ENCODE measurements at regions not wholly inside any gene's neighbourhood (a gene's known extent, or its start where the extent isn't known, plus 50 kb on each side); places are given as distances from the start of the nearest gene placed in this dataset.

- Histone ChIP-seq H3K9me3 (no peaks in the 10 kb centered on the region), H3K4me1 (peaks cover 0 to 18% of the 10 kb centered on the region in 2 donors), H3K36me3 (no peaks in the 10 kb centered on the region), H3K27me3 (no peaks in the 10 kb centered on the region), H3K4me3 (peak overlapping the region in 1 of 4 donors; percentile 30), H3K27ac (no peak overlapping the region)
- in situ Hi-C loops (cut with MboI; ENCODE audit: low sequenced_read_pairs in 4 of 4) (no loop called here), intact Hi-C loops (cut with DNase I; ENCODE audit: low total_unique reads) (no loop called here)
- no peak for DNase-seq
- ATAC-seq = no peak
- no peak for TF ChIP-seq POLR2A (IDR thresholded peaks at IDR 0.05)
- TF ChIP-seq, protein P1, sequence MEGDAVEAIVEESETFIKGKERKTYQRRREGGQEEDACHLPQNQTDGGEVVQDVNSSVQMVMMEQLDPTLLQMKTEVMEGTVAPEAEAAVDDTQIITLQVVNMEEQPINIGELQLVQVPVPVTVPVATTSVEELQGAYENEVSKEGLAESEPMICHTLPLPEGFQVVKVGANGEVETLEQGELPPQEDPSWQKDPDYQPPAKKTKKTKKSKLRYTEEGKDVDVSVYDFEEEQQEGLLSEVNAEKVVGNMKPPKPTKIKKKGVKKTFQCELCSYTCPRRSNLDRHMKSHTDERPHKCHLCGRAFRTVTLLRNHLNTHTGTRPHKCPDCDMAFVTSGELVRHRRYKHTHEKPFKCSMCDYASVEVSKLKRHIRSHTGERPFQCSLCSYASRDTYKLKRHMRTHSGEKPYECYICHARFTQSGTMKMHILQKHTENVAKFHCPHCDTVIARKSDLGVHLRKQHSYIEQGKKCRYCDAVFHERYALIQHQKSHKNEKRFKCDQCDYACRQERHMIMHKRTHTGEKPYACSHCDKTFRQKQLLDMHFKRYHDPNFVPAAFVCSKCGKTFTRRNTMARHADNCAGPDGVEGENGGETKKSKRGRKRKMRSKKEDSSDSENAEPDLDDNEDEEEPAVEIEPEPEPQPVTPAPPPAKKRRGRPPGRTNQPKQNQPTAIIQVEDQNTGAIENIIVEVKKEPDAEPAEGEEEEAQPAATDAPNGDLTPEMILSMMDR (IDR thresholded peaks at IDR 0.05 in 4 of 5, conservative IDR thresholded peaks at IDR 0.05 in 1 of 5) = no peak
Measured at GRCh38 chr5:124260921-124261515, 485.4 kb downstream of the ZNF608 start.

- intact Hi-C loops (cut with DNase I; ENCODE audit: low total_unique reads) = no loop called here
- no peak for DNase-seq
- ATAC-seq = no peak
Measured at GRCh38 chr5:124259017-124259416, 487.4 kb downstream of the ZNF608 start.

GRCh38 chr5:124257048-124257447 is 489.4 kb downstream of the ZNF608 start:
- in situ Hi-C loops (cut with MboI; ENCODE audit: low sequenced_read_pairs in 4 of 4) = no loop called here
- DNase-seq = no peak
- H3K9me3 ChIP-seq = no peaks in the 10 kb centered on the region
- ATAC-seq = no peak
- no peaks in the 10 kb centered on the region for H3K27me3 ChIP-seq
- H3K4me3 ChIP-seq = no peak overlapping the region
- TF ChIP-seq, protein P1 (IDR thresholded peaks at IDR 0.05 in 4 of 5, conservative IDR thresholded peaks at IDR 0.05 in 1 of 5) = no peak
- TF ChIP-seq POLR2A (IDR thresholded peaks at IDR 0.05) = no peak
- H3K27ac ChIP-seq = no peak overlapping the region
- peaks cover 3 to 6% of the 10 kb centered on the region in 2 donors for H3K4me1 ChIP-seq
- intact Hi-C loops (cut with DNase I; ENCODE audit: low total_unique reads) = no loop called here
- H3K36me3 ChIP-seq = no peaks in the 10 kb centered on the region

More at GRCh38 chr5:124259017-124259416, 487.4 kb downstream of the ZNF608 start:
- Histone ChIP-seq H3K36me3 (no peaks in the 10 kb centered on the region), H3K4me3 (no peak overlapping the region), H3K27me3 (no peaks in the 10 kb centered on the region), H3K27ac (no peak overlapping the region), H3K9me3 (no peaks in the 10 kb centered on the region), H3K4me1 (peaks cover 0 to 18% of the 10 kb centered on the region in 2 donors)
- in situ Hi-C loops (cut with MboI; ENCODE audit: low sequenced_read_pairs in 4 of 4) = no loop called here
- TF ChIP-seq, protein P1 (IDR thresholded peaks at IDR 0.05 in 4 of 5, conservative IDR thresholded peaks at IDR 0.05 in 1 of 5) = no peak
- no peak for TF ChIP-seq POLR2A (IDR thresholded peaks at IDR 0.05)

DNA sequence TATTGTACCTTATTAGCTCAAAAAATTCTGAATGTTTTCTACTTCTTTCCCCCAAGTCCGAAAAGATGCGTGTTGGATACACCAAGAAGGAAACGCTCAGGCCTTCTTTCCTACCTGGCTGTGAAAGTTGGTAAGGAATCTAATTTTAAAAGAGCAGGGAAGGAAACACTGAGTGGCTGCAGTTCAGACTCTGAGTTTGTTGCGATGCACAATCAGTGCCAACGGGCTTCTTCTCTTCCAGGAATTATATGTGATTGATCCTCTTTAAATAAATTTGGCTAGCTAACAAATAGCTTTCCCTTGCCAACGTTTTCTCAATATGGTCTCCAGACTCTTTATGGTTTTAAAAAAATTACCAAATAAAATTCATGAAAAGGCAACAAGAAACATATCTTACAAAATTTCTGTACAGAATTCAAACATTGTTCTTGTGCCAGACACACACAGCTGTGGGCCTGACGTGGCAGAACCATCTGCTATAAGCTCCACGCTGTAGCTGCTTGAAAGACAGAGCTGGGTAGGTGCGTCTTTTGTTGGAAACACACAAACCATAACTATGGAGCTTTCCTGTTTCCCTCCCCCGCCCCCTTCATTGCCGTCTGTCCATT is 493.1 kb downstream of the ZNF608 start:
- Histone ChIP-seq H3K36me3 (no peaks in the 10 kb centered on the region), H3K27ac (no peak overlapping the region), H3K4me3 (no peak overlapping the region), H3K9me3 (no peaks in the 10 kb centered on the region), H3K27me3 (no peaks in the 10 kb centered on the region), H3K4me1 (peaks cover 0 to 3% of the 10 kb centered on the region in 2 donors)
- intact Hi-C loops (cut with DNase I; ENCODE audit: low total_unique reads) = no loop called here
- ATAC-seq = no peak
- no peak for TF ChIP-seq POLR2A (IDR thresholded peaks at IDR 0.05)
- TF ChIP-seq, protein P1 (IDR thresholded peaks at IDR 0.05 in 4 of 5, conservative IDR thresholded peaks at IDR 0.05 in 1 of 5) = no peak
- no peak for DNase-seq
- in situ Hi-C loops (cut with MboI; ENCODE audit: low sequenced_read_pairs in 4 of 4) = no loop called here

Data from gastrocnemius medialis (tissue), 4 donors.